Neural crest cell (in vitro differentiated cells): ENCODE measurements at regions not wholly inside any gene's neighbourhood (a gene's known extent, or its start where the extent isn't known, plus 50 kb on each side); places are given as distances from the start of the nearest gene placed in this dataset.

Experiments used
- DNase-seq: peaks from one replicate; pipeline ENCODE4 v3.0.0; 2021; ENCODE audit warnings: low read depth, mixed read lengths, low spot score
- H3K27ac Mint-ChIP-seq: one replicate; pipeline ENCODE4 v1.8.0; 2021; ENCODE audit warnings: mild to moderate bottlenecking, mixed read lengths; ENCODE audit not compliant: unreplicated experiment
- H3K27me3 Mint-ChIP-seq: 2 replicates; pipeline ENCODE4 v1.8.0; 2021; ENCODE audit warnings: low read depth, mild to moderate bottlenecking, mixed read lengths
- H3K36me3 Mint-ChIP-seq: 2 replicates; pipeline ENCODE4 v1.8.0; 2021; ENCODE audit warnings: low read depth, mild to moderate bottlenecking, mixed read lengths
- H3K4me1 Mint-ChIP-seq: 2 replicates; pipeline ENCODE4 v1.8.0; 2021; ENCODE audit warnings: mixed read lengths
- H3K4me3 Mint-ChIP-seq: one replicate; pipeline ENCODE4 v1.8.0; 2021; ENCODE audit warnings: mild to moderate bottlenecking, mixed read lengths
- H3K9me3 Mint-ChIP-seq: 2 replicates; pipeline ENCODE4 v1.8.0; 2021; ENCODE audit warnings: mixed read lengths
- TF ChIP-seq, protein P1 (sequence below): fragments of 200-600 bp; sonication (generic); conservative IDR thresholded peaks from 2 replicates; pipeline ENCODE4 v1.5.0; 2021; ENCODE audit warnings: antibody characterized with exemption, mild to moderate bottlenecking

DNA sequence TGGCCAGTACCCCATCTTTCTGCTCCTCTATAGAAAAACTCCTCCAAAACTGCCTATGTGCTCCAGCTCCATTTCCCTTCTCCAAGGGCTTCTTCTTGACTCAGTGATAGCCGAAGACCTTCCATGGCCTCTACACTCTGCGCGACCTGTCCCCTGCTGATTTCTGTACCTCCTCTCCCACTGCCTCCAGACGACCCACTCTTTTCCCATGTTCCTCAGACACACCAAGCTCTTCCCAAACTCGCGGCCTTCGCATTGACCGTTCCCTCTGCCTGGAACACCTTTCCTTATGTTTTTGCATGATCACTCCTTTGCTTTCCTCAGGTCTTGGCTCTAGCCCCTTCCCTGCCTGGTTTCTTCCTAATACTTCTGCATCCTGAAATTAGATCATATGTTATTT lies 255.6 kb upstream of the SDK2 start:
- peaks cover 68% of the 10 kb centered on the region for H3K27me3 Mint-ChIP-seq
- no peaks in the 10 kb centered on the region for H3K9me3 Mint-ChIP-seq
- no peak for DNase-seq
- TF ChIP-seq, protein P1, sequence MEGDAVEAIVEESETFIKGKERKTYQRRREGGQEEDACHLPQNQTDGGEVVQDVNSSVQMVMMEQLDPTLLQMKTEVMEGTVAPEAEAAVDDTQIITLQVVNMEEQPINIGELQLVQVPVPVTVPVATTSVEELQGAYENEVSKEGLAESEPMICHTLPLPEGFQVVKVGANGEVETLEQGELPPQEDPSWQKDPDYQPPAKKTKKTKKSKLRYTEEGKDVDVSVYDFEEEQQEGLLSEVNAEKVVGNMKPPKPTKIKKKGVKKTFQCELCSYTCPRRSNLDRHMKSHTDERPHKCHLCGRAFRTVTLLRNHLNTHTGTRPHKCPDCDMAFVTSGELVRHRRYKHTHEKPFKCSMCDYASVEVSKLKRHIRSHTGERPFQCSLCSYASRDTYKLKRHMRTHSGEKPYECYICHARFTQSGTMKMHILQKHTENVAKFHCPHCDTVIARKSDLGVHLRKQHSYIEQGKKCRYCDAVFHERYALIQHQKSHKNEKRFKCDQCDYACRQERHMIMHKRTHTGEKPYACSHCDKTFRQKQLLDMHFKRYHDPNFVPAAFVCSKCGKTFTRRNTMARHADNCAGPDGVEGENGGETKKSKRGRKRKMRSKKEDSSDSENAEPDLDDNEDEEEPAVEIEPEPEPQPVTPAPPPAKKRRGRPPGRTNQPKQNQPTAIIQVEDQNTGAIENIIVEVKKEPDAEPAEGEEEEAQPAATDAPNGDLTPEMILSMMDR, result no peak
- H3K36me3 Mint-ChIP-seq, result no peaks in the 10 kb centered on the region
- peaks cover 12% of the 10 kb centered on the region for H3K4me1 Mint-ChIP-seq
- no peak overlapping the region for H3K4me3 Mint-ChIP-seq
- peak overlapping the region; percentile 7 for H3K27ac Mint-ChIP-seq

DNA sequence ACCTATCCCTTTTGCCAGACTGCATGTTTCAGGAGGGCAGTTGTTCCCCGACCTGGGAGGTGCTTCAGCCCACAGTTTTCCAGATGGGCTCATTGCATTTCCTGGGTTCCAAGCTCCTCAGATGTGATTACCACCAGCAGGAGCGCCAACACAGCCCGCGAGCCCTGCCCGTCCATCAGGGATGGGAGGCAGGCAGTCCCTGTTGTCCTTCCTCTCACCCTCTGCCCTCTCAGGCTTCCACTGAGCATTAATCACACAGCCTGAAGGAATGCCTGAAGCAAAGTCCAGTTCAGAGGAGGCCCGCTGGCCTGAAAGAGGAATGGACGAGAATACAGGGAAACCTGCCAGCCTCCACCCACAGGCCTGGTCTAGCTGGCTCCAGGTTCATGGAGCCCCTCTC lies 256.3 kb upstream of the SDK2 start:
- H3K4me3 Mint-ChIP-seq, result no peak overlapping the region
- peaks cover 12% of the 10 kb centered on the region for H3K4me1 Mint-ChIP-seq
- H3K36me3 Mint-ChIP-seq, result no peaks in the 10 kb centered on the region
- H3K27ac Mint-ChIP-seq, result no peak overlapping the region
- TF ChIP-seq, protein P1, result no peak
- no peak for DNase-seq
- H3K27me3 Mint-ChIP-seq, result peaks cover 71% of the 10 kb centered on the region
- H3K9me3 Mint-ChIP-seq, result peaks cover 2% of the 10 kb centered on the region

DNA sequence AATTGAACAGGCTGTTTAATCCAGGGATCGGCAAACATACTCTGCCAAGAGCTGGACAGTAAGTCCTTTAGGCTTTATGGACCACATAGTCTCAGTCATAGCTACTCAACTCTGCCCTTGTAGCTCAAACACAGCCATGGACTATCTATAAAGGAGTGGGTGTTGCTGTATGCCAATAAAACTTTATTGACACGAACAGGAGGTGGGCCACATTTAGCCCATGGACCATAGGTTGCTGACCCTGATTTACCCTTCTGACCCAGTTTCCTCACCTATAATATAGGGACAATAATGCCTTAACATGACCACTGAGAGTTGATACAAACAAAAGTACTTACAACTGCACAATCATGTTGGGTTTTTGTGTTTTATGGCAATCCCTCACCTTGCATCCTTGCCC lies 257.0 kb upstream of the SDK2 start:
- peak overlapping the region; percentile 75 for H3K4me3 Mint-ChIP-seq
- H3K27me3 Mint-ChIP-seq, result peaks cover 74% of the 10 kb centered on the region

DNA sequence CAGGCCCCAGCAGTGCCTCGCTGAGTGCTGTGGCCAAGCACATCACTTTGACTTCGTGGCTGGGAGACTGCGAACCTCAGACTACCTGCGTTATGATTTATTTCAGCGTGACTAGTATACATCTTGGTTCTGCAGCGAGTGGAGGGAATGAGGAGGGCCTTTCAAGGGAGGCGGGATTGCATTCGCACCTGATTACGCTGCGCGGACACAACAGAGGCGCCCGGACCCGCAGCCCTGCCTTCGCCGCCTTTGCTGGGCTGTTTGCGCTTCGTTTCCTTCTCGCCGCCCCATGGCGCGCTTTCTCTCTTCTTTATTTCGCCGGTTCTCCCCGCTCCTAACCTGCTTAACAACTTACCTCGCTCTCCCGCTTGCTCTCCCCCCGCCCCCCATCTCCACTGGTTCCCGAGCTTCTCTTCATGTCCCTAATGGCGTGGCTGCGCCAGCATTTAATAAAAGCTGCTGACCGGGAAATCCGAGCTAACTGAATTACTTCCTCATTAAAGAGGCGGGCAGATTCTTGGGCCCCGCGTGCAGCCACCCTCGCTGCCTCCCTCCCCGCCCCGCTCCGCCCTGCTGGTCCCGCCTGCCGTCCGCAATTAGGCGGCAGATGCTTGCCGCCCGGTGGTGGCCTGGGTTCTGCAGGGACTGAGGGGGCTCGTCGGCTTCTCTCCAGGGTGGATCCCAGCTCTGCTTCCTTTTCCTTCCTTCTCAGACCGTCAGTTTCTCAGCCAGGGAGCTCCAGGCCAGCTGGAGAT lies 257.6 kb upstream of the SDK2 start:
- TF ChIP-seq, protein P1, result peak; percentile 33
- peak overlapping the region; percentile 75 for H3K4me3 Mint-ChIP-seq
- peak; percentile 53 for DNase-seq
- H3K4me1 Mint-ChIP-seq, result peaks cover 12% of the 10 kb centered on the region
- H3K27me3 Mint-ChIP-seq, result peaks cover 72% of the 10 kb centered on the region
- peaks cover 2% of the 10 kb centered on the region for H3K9me3 Mint-ChIP-seq
- H3K27ac Mint-ChIP-seq, result no peak overlapping the region
- no peaks in the 10 kb centered on the region for H3K36me3 Mint-ChIP-seq

More for the DNA sequence above, 257.0 kb upstream of the SDK2 start:
- no peak overlapping the region for H3K27ac Mint-ChIP-seq
- H3K4me1 Mint-ChIP-seq, result peaks cover 12% of the 10 kb centered on the region
- H3K36me3 Mint-ChIP-seq, result no peaks in the 10 kb centered on the region
- TF ChIP-seq, protein P1, result no peak
- no peak for DNase-seq
- H3K9me3 Mint-ChIP-seq, result peaks cover 2% of the 10 kb centered on the region

DNA sequence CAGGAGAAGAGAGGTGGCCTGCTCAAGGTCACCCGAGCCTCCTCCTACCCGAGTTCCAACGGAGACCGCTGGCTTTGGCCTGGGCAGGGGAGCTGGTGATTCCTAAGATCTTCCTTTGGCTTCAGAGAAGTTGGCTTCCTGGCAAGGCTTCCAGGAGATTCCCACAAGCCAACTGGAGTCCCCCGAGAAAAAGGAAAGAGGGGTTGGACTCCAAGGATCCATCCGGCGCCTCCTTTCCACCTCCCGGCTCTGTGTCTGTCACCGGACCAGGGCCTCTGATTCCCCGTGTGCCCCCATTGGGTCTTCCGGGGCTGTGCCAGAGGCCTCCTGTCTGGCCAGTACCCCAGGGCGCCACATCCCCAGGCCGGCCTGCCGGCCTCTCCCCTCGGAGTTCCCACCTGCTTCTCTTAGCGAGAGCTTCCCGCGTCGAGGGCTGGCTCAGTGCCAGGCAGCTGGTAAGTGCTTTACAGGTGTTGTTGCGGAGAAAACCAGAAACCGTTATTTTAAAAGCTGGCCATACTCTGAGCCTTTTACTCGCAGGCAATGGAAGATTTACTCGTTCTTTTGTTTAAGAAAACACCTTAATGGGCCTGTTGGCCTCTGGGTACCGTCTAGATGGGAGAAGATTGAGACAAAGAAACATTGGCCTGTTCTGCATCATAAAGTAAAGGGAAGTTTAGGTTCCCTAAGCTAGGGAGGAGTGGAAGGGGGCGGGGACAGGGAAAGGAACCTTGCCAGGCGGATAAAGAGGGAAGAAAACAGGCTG lies 258.4 kb upstream of the SDK2 start:
- Mint-ChIP-seq H3K36me3 (no peaks in the 10 kb centered on the region), H3K4me1 (peaks cover 12% of the 10 kb centered on the region), H3K4me3 (no peak overlapping the region), H3K9me3 (peaks cover 2% of the 10 kb centered on the region), H3K27me3 (peaks cover 71% of the 10 kb centered on the region), H3K27ac (no peak overlapping the region)
- DNase-seq, result no peak
- TF ChIP-seq, protein P1, result no peak
